DMS153 (cell line): ENCODE measurements at regions not wholly inside any gene's neighbourhood (a gene's known extent, or its start where the extent isn't known, plus 50 kb on each side); places are given as distances from the start of the nearest gene placed in this dataset.

Experiments
- DNase-seq: peaks from one replicate; lab custom pipeline; 2025; lab: John Stamatoyannopoulos, UW

DNA sequence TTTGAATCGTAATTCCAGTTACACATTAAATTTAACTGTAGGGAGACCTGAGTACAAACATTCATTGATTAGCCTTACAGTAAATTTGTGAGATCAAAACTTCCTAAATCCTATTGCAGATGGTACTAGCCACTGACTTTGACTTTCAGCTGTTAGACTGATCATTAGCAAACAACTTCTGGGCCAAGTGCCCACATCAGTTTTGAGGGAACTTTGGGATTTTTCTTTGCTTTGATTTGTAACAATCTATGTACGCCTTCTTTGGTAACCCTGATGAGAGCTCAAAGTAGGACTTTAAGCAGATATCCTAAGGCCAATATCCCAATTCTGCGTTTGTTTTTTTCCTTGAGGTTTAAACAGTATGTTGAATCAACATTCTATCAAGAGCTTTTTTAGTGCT lies 131.5 kb downstream of the DLEU7 start:
- no peak for DNase-seq

DNA sequence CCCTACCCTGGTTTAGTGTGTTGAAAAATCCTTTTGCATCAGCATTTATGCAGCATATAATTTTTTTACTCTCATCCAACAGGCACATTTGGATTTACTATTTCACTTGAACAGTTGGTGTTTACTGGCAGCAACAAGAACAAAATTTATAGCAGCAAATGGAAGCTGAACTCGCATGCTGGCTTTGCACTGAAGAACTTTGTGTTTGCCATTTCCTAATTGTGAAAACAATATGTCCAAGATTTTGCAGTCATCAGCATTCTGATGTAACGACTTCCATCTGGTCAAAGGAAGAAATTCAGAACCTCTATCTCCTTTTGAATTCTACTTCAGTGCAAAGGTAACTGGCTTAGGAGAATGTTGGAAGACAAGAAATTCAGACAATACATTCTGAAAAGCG lies 131.0 kb downstream of the DLEU7 start:
- DNase-seq: no peak

- DNase-seq: no peak
These were observed 130.6 kb downstream of the DLEU7 start for GRCh38 chr13:50712881-50713280.

GRCh38 chr13:50713523-50714248 lies 129.8 kb downstream of the DLEU7 start:
- no peak for DNase-seq

GRCh38 chr13:50714891-50715290 lies 128.6 kb downstream of the DLEU7 start:
- DNase-seq: no peak

DNA sequence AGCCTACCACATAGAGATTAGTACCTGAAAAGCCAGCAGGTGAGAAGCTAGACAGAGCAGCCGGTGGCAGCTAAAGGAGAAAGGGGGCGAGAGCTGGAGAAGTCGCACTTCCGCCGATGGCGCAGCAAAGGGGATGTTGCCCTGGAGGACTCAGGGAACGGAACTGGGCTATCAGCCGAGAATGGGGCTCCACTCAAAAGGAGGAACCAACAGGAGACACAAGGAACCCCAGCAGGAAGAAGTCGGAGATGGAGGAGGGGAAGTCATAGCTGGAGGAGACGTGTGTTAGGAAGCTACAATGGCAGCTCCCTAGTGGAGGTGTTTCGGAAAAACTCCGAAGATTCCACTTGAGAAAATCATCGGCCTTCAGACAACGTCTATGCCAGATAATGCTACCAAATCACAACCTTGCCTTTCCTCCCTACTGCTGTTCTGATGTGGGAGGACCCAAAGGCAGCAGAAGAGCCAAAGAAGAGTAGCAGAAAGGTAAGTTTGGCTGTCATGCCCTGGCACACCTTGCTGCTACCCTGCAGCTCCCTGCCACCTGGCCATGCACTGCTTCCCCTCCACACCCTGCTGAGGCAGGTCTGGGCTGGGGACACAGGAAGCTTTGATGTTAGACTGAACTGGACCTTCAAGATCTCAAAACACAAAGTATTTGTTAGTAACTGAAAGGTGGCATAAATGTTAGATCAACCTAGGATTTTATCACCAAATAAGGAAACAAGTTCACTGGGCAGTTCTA lies 127.9 kb downstream of the DLEU7 start:
- no peak for DNase-seq

GRCh38 chr13:50720861-50721671 lies 122.4 kb downstream of the DLEU7 start:
- no peak for DNase-seq

DNA sequence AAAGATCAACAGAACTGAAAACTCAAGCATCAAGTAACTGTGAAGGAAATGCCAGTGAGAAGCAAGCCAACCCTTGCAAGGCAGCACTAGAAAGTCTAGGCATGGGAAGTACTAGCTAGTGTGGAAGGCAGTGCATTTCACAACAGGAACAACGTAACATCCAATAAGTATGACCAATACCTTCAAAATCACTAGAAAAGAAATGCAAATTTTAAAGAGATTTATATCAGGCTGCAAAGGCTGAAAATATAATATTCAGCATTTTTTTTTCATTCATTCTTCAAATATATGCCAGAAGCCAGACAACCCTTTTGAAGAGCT lies 121.9 kb downstream of the DLEU7 start:
- no peak for DNase-seq

- no peak for DNase-seq
These were observed 120.9 kb downstream of the DLEU7 start for GRCh38 chr13:50722440-50723125.

DNA sequence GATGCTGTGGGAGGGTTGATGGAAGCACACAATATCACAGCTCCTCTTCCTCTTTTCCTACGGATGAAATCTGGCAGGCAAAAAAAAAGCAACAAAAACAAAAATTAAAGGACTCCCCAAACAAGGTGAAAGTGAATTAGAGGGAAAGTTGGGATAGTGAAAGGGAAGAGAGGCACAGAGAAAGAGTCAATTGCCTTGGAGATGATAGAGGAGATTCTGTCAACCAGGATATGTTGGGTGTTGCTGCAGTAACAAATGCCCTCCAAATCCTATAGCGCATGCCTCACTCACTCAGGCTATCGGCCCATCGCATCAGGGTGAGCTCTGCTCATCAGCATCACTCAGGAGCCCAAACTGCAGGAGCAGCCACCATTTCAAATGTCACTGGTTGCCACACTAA lies 119.1 kb downstream of the DLEU7 start:
- no peak for DNase-seq

DNA sequence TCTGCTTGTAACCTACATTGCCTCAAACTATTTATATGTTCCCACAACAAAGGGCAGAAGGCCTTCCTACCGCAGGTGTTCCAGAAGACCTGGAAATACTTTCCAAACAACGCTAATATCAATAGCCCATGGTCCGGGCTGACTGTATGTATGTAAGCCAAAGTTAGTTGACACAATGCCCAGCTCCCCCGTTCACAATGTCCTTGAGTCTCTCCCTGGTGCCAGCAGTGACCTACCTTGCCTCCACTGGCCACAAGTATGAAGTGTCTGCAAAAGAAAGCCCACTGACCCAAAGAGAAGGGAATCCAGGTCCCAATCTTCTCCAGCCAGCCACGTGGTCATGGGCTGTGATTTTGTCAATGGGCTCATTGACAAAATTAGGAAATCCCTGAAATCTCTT lies 118.6 kb downstream of the DLEU7 start:
- DNase-seq: no peak

DNA sequence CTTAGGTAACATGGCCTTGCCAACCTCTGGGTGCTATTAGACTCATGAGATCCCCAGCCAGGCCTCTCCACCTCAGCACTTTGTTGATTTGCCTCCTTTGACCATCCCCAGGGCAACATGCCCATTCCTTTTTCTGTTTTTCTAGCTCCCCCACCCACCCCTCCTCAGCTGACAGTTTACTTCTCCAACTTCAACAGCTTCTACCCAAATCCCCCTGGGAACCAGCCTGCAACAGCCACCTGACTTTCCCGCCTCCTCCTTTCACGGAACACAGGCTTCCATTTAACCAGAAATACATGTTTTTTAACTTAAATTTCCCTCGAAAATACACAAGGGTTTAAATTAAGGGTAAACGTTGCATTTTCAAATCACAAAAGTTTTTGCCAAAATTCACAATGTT lies 117.3 kb downstream of the DLEU7 start:
- DNase-seq: no peak

GRCh38 chr13:50729177-50729576 lies 114.3 kb downstream of the DLEU7 start:
- DNase-seq: no peak

- DNase-seq: no peak
These were observed 112.8 kb downstream of the DLEU7 start for GRCh38 chr13:50730496-50731351.

GRCh38 chr13:50731400-50731799 lies 112.1 kb downstream of the DLEU7 start:
- no peak for DNase-seq

DNA sequence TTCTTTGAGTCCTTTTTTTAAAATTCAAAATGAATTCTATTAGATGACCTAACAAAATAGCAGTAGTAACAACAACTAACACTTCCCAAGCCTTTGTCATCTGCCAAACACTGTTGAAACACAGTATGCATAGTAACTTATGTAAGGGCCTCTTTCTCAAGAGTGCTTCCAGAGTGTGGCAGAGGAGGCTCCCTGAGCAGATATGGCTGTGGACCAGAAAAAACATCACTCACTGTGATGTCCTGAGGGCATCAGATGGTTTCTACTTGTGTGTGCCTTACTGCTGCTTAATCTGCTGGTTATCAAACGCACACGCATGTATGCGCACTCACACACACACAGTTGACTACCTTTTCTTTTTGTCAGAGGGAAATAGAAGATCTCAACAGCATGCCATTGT lies 110.8 kb downstream of the DLEU7 start:
- no peak for DNase-seq

DNA sequence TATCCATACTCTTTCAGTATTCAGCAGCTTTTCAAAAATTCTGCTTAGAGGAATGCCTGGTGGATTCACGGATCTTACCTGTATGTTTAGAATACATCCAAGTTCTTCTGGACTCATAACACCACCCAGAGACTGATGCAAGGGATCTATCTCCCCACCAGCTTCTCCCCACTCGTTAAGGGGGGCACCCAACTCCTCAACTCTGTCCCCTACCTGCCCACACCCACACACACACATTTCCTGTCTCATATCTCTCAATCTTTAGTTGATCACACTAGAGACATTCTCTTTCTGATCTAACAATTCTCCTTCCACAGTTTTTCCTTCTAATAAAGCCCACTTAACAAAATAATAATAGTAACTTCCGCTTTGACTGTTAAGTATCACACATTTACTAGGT lies 110.1 kb downstream of the DLEU7 start:
- no peak for DNase-seq

DNA sequence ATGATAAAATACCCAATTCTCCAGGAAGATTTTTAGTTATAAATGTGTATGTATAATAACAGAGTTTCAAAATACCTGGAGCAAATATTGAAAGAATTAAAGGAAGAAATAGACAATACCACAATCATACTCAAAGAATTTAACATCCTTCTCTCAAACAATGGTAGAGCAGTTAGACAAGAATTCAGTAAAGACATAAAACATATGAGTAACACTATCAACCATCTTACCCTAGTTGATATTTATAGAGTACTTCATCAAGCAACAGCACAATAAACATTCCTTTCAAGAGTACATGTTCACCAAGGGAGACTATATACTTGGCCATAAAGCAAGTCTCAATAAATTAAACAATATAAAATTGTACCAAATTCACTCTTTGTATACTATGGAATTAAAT lies 108.4 kb downstream of the DLEU7 start:
- DNase-seq: no peak

GRCh38 chr13:50740052-50740741 lies 103.3 kb downstream of the DLEU7 start:
- DNase-seq: no peak

DNA sequence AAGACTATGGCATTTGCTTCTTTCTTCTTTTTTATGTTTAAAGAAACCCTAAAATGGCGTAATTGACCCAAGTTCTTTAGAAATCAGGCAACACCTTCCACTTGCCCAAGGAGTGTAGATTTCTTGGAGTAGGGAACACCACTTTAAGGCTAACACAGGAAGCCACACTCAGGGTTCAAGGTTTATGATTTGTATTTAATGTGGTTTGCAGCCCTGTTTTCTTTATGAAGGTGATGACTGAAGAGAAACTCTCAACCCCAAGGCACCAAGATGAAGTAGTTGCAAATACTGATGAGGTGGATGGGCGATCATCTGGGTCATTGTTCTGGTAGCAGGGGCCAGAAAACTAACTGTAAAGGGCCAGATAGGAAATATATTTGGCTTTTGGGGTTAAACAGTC lies 101.1 kb downstream of the DLEU7 start:
- no peak for DNase-seq

GRCh38 chr13:50742968-50743367 lies 100.5 kb downstream of the DLEU7 start:
- DNase-seq: no peak
